ENCODE measurements at regions not wholly inside any gene's neighbourhood (a gene's known extent, or its start where the extent isn't known, plus 50 kb on each side); places are given as distances from the start of the nearest gene placed in this dataset.

- no peak for TF ChIP-seq CTCF (IDR thresholded peaks at IDR 0.05 in 4 of 5, conservative IDR thresholded peaks at IDR 0.05 in 1 of 5)
- TF ChIP-seq POLR2A (IDR thresholded peaks at IDR 0.05): no peak
These were observed 242.8 kb downstream of the GJA1 start for GRCh38 chr6:121678245-121678644.
